GM13977 (cell line): ENCODE measurements at regions not wholly inside any gene's neighbourhood (a gene's known extent, or its start where the extent isn't known, plus 50 kb on each side); places are given as distances from the start of the nearest gene placed in this dataset.

Experiments used
- DNase-seq: peaks from one replicate; pipeline ENCODE4 v3.0.0; 2012; ENCODE audit warnings: low spot score
- CTCF ChIP-seq: IDR thresholded peaks from 2 replicates; pipeline ENCODE4 v1.5.1; 2012; ENCODE audit warnings: mild to moderate bottlenecking, control low read depth; ENCODE audit not compliant: insufficient read depth; ENCODE audit errors: extremely low read depth, missing control alignments
- in situ Hi-C: fragments of 300-500 bp; cut with MboI; formaldehyde crosslinking; loops from one replicate; pipeline ENCODE4 v1.12.0; 2022; ENCODE audit warnings: low sequenced_read_pairs, low pct_unique_long_range_greater_than_20kb, mixed read lengths, inconsistent platforms; ENCODE audit not compliant: unreplicated experiment

GRCh38 chr12:25332143-25332542 is 81.4 kb upstream of the KRAS start:
- in situ Hi-C loops, result no loop called here
- peak; percentile 34 for DNase-seq

GRCh38 chr12:25328072-25328712 is 77.5 kb upstream of the KRAS start:
- DNase-seq, result no peak
- in situ Hi-C loops, result no loop called here

More at GRCh38 chr12:25332143-25332542, 81.4 kb upstream of the KRAS start:
- no peak for TF ChIP-seq CTCF

GRCh38 chr12:25327321-25327720 is 76.6 kb upstream of the KRAS start:
- TF ChIP-seq CTCF, result no peak
- DNase-seq, result no peak
- in situ Hi-C loops, result no loop called here

More at GRCh38 chr12:25328072-25328712, 77.5 kb upstream of the KRAS start:
- no peak for TF ChIP-seq CTCF

GRCh38 chr12:25326326-25326725 is 75.6 kb upstream of the KRAS start:
- DNase-seq, result no peak
- in situ Hi-C loops, result no loop called here
- TF ChIP-seq CTCF, result no peak

- no peak for DNase-seq
- TF ChIP-seq CTCF, result no peak
- in situ Hi-C loops, result no loop called here
Observed at GRCh38 chr12:25324861-25325260, 74.1 kb upstream of the KRAS start.

- in situ Hi-C loops, result no loop called here
- TF ChIP-seq CTCF, result no peak
- DNase-seq, result no peak
Observed at GRCh38 chr12:25323581-25323982, 72.9 kb upstream of the KRAS start.

- TF ChIP-seq CTCF, result no peak
- in situ Hi-C loops, result no loop called here
- DNase-seq, result no peak
Observed at GRCh38 chr12:25322918-25323531, 72.3 kb upstream of the KRAS start.
